HG03175 (cell line): ENCODE measurements at regions not wholly inside any gene's neighbourhood (a gene's known extent, or its start where the extent isn't known, plus 50 kb on each side); places are given as distances from the start of the nearest gene placed in this dataset.
"Not testable (repeated sequence)": the region's sequence is repeated elsewhere in the genome, so short reads cannot be mapped to it uniquely, and the experiment has no call there.

ENCODE experiments used
- ATAC-seq: cut with Tn5 transposase; IDR thresholded peaks from one replicate; pipeline ENCODE4 v1.9.1; 2021; ENCODE audit warnings: mild to moderate bottlenecking, moderate library complexity; ENCODE audit not compliant: unreplicated experiment

DNA sequence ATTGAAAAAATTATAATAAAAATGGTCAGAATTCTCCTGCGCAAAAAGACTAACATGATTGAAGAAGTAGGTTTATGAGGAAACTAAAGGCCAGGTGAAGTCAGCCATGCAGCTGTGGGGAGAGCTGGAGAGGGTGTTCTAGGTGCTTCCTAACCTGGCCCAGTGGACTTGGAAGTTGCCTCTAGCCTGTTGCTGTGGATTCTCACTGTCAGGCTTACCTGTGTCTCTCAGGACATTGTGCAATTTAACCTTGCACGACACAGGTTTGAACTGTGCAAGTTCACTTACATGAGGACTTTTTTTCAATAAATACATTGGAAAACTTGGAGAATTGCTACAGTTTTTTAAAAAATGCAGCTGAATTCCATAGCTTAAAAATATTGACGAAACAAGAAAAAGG lies 266.4 kb downstream of the CXCL12 start:
- no peak for ATAC-seq

GRCh38 chr10:44116474-44116873 lies 268.4 kb downstream of the CXCL12 start:
- no peak for ATAC-seq

- ATAC-seq = no peak
Measured at GRCh38 chr10:44115516-44115915, 269.4 kb downstream of the CXCL12 start.

DNA sequence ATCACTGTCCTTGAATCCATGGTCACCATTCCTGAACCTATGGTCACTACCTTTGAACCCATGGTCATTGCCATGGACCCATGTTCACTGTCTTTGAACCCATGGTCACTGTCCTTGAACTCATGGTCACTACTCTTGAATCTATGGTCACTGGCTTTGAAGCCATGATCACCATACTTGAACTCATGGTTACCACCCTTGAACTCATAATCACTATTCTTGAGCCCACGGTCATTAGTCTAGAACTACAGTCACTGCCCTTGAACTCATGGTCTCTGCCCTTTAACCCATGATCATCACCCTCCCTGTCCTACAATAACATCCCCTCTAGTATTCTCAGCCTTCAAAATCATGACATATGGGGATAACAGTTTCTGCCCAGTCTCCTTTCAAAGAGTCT lies 270.5 kb downstream of the CXCL12 start:
- no peak for ATAC-seq

DNA sequence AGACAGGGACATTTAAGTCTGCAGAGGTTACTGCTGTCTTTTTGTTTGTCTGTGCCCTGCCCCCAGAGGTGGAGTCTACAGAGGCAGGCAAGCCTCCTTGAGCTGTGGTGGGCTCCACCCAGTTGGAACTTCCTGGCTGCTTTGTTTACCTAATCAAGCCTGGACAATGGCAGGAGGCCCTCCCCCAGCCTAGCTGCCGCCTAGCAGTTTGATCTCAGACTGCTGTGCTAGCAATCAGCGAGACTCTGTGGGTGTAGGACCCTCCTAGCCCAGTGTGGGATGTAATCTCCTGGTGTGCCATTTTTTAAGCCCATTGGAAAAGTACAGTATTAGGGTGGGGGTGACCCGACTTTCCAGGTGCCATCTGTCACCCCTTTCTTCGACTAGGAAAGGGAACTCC lies 272.6 kb downstream of the CXCL12 start:
- ATAC-seq = not testable (repeated sequence)

- ATAC-seq = no peak
Measured at GRCh38 chr10:44105696-44106095, 279.2 kb downstream of the CXCL12 start.

DNA sequence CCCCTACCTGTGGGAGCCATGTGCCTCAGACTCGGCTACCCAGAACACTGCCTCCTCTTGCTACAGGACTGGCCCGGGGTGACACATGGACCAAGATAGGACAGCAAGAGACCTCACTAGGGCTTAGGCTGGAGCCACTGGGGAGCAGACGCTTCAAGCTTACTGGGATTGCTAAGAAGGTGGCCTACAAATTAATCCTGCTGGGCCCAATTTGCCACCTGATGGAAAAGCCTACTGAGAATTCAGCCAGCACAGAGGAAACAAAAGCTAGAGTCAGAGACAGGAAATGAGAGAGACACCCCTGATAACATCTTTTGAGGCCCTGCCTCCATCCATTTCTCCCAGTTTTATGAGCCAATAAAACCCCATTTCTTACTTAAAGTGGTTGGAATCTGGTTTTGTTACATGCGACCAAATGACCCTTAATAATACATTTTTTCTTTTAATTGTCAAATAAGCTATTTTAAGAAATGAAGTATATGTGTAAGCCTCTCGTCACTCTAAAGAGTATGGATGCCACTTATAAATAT lies 282.1 kb downstream of the CXCL12 start:
- ATAC-seq = no peak

- ATAC-seq = no peak
Measured at GRCh38 chr10:44101082-44101481, 283.8 kb downstream of the CXCL12 start.

- ATAC-seq = no peak
Measured at GRCh38 chr10:44099511-44099910, 285.4 kb downstream of the CXCL12 start.

- ATAC-seq = not testable (repeated sequence)
Measured at GRCh38 chr10:44096217-44096616, 288.7 kb downstream of the CXCL12 start.

GRCh38 chr10:44089671-44090070 lies 295.2 kb downstream of the CXCL12 start:
- no peak for ATAC-seq

DNA sequence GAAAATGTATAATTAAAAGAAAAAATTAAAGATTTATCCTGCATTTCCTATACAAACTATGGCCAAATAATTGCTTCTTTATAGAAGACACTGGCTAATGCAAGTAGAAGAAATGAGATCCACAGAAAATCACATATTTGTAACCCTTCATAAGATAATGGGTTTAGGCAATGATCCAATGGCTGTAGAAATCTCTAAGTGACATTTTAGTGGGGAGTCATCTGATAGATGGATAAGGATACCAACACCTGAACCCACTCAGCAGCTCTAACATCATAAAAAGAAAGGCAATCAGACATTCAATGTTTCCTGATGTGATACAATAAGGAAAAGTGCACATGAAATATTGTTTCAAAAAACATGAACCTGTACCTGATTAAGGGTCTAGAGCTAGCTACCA lies 297.5 kb downstream of the CXCL12 start:
- ATAC-seq = no peak

DNA sequence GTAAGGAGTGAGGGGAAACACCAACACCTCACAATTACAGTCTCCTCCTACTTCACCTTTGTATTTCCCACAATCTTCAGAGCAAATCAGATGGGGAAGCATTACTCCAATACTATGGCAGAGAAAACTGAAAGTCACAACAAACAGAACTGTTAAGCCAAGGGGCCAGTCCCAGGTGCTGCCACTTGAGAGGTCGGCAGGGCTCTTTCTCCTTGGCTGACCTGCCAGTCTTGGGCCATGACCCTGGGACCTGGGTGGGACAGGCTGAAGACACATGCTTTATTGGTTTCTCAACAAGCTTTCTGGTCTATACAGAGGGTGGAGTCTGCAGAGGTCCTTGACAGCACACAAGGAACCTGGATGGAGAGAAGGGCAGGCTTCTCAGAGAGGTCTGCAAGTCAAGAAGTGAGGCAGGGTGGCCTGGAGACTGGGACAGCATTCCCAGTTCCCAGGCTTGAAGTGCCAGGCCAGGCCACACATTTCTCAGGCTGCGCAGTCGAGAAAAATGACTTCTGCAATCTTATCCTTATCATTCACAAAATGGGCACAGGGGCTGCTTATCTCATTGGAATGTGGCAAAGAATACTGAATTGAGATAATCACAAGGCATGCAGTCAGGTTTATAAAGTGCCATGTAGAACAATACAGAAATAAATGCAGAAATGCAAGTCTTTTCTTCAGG lies 301.0 kb downstream of the CXCL12 start:
- ATAC-seq = no peak

DNA sequence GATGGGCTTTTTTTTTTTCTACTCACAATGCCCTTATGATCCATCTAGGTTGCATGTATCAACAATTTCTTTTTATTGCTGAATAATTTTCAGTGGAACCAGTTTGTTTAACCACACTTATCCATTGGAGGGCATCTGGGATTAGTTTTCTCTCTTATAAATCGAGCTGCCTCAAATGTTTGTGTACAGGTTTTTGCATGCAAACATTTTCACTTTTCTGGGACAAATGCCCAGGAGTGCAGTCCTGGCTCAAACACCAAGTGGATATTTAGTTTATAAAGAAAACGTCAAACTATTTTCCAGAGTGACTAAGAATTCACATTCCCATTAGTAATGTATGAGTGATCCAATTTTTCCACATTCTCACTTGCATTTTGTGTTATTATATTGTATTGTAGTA lies 313.4 kb downstream of the CXCL12 start:
- no peak for ATAC-seq

- ATAC-seq = no peak
Measured at GRCh38 chr10:44070282-44070681, 314.6 kb downstream of the CXCL12 start.

DNA sequence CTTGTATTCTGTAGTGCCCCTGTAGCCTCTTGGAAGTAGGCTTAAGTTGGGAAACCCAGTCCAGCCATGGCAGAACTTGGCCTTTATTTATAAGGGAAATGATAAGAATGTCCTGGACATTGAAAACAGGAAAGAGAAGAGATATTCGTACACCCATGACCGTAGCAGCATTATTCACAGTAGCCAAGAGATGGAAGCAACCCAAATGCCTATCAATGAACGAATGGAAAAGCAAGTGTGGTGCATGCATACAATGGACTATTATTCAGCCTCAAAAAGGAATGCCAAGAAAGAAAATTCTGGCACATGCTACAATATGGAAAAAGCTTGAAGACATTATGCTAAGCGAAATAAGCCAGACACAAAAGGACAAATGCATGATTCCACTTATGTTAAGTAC lies 315.3 kb downstream of the CXCL12 start:
- no peak for ATAC-seq

DNA sequence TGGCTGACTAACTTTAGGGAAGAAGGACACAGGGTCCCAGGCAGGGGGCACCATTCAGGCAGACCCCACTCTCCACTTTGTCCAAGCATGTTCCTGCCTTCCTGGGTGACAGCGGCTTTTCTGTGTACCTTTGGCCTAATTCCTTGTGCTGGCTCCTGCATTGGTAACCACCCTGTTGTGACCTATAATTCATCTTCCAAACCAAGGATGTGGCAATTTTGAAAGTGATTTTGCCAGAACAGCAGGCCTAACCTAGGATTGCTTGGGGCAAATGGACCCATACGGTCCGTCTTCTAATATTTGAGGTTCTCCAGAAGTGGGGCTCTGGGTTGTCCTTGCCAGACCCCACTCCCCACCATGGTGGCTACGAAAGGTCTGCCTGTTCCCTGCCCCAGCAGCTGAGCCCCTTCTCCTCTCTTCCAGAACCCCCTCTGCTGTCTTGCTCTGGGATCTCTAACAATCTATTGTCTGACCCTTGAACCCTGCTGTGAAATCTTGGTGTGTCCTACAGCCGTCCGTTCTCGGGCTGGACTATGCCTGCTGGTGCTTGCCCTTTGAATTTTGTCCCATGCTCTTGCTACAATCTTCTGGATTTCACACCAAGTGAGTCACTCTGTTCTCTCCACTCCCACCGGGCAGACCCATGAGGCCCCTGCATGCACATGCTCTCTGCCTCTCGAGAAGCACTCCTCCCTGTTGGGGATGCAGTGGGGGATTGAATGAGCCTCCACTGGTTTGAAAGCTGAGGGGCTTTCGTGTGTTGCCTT lies 316.0 kb downstream of the CXCL12 start:
- ATAC-seq = no peak

DNA sequence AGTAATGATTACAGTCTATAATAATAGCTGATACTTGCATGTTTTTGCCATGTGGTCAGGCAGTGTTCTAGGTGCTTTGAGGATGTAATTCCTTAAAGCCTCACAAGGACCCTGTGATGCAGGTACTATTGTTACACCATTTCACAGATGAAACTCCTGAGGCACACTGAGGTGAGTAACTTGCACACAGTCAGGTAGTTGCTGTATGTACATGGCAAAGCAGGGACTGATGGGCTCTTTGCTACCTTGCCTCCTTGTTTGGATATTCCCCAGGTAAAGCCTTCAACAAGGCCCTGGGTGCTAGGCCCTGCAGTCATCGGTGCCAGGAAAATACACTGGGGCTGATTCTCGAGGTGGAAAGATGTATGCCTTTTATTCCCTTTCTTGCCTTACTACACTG lies 317.5 kb downstream of the CXCL12 start:
- no peak for ATAC-seq

GRCh38 chr10:44066527-44067255 lies 318.2 kb downstream of the CXCL12 start:
- no peak for ATAC-seq

DNA sequence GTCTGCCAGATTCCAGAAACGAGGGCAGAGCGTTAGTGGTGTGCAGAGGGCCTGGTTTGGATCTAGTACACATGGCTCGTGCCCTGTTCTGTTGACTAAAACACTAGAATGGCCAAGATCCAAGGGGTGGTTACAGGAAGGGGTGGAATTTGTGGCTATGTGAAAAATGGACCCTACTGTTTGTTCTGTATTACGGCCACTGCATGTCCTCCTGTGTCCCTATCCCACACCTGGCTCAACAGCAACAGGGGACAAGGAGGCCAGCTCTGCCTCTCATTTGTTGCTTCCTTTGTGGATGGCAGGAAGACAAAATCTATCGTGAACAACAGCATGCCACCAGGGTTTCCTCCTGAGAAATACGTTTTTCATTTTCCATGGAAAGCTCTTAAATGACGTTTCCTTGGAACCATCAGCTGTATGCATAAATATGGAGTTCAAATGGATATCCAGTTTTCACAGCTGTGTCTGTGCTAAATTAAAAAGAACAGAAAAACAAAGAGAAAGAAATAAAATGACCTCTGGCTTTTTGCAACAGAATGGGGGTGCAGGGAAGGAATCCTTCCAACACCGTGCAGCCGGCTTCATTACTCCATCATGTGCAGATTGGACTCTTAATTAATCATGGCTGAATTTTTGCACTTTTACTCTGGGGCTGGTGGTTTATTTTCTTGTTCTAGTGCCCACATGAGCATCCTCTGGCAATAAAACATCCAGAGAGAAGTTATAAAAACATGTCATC lies 318.9 kb downstream of the CXCL12 start:
- no peak for ATAC-seq
